ENCODE measurements at regions not wholly inside any gene's neighbourhood (a gene's known extent, or its start where the extent isn't known, plus 50 kb on each side); places are given as distances from the start of the nearest gene placed in this dataset.

GRCh38 chr13:74367193-74367592 lies 233.0 kb upstream of the KLF12 start:
- no peak for TF ChIP-seq CTCF (IDR thresholded peaks at IDR 0.05)
- Histone ChIP-seq H3K9me3 (no peaks in the 10 kb centered on the region), H3K27me3 (no peaks in the 10 kb centered on the region), H3K27ac (no peak overlapping the region), H3K4me1 (no peaks in the 10 kb centered on the region), H3K9ac (ENCODE audit: low read depth in 2 of 2, low read length in 2 of 2) (no peak overlapping the region), H3K4me3 (no peak overlapping the region), H3K36me3 (no peaks in the 10 kb centered on the region)
- intact Hi-C loops (cut with DNase I) = no loop called here
- DNase-seq = no peak

- H3K27ac ChIP-seq = no peak overlapping the region
- no peaks in the 10 kb centered on the region for H3K4me1 ChIP-seq
- H3K9me3 ChIP-seq = no peaks in the 10 kb centered on the region
- H3K36me3 ChIP-seq = no peaks in the 10 kb centered on the region
- H3K27me3 ChIP-seq = no peaks in the 10 kb centered on the region
- H3K9ac ChIP-seq (ENCODE audit: low read depth in 2 of 2, low read length in 2 of 2) = no peak overlapping the region
- intact Hi-C loops (cut with DNase I) = no loop called here
- H3K4me3 ChIP-seq = no peak overlapping the region
- TF ChIP-seq CTCF (IDR thresholded peaks at IDR 0.05) = no peak
- no peak for DNase-seq
Measured at GRCh38 chr13:74361274-74361673, 227.1 kb upstream of the KLF12 start.

- no peaks in the 10 kb centered on the region for H3K27me3 ChIP-seq
- H3K9me3 ChIP-seq = no peaks in the 10 kb centered on the region
- intact Hi-C loops (cut with DNase I) = no loop called here
- DNase-seq = no peak
- no peak overlapping the region for H3K9ac ChIP-seq (ENCODE audit: low read depth in 2 of 2, low read length in 2 of 2)
- TF ChIP-seq CTCF (IDR thresholded peaks at IDR 0.05) = no peak
- no peak overlapping the region for H3K27ac ChIP-seq
- no peaks in the 10 kb centered on the region for H3K36me3 ChIP-seq
- no peak overlapping the region for H3K4me3 ChIP-seq
- H3K4me1 ChIP-seq = no peaks in the 10 kb centered on the region
Measured at GRCh38 chr13:74346960-74347359, 212.8 kb upstream of the KLF12 start.

- no peak for TF ChIP-seq CTCF (IDR thresholded peaks at IDR 0.05)
- Histone ChIP-seq H3K4me1 (no peaks in the 10 kb centered on the region), H3K9ac (ENCODE audit: low read depth in 2 of 2, low read length in 2 of 2) (no peak overlapping the region), H3K27ac (no peak overlapping the region), H3K9me3 (no peaks in the 10 kb centered on the region), H3K36me3 (no peaks in the 10 kb centered on the region), H3K27me3 (no peaks in the 10 kb centered on the region), H3K4me3 (no peak overlapping the region)
- DNase-seq = no peak
- intact Hi-C loops (cut with DNase I) = no loop called here
Measured at GRCh38 chr13:74338341-74338740, 204.1 kb upstream of the KLF12 start.

- no peaks in the 10 kb centered on the region for H3K9me3 ChIP-seq
- no peak overlapping the region for H3K4me3 ChIP-seq
- no peak for DNase-seq
- no peak for TF ChIP-seq CTCF (IDR thresholded peaks at IDR 0.05)
- intact Hi-C loops (cut with DNase I) = no loop called here
- no peak overlapping the region for H3K9ac ChIP-seq (ENCODE audit: low read depth in 2 of 2, low read length in 2 of 2)
- no peaks in the 10 kb centered on the region for H3K36me3 ChIP-seq
- H3K27ac ChIP-seq = no peak overlapping the region
- no peaks in the 10 kb centered on the region for H3K27me3 ChIP-seq
- no peaks in the 10 kb centered on the region for H3K4me1 ChIP-seq
Measured at GRCh38 chr13:74336546-74336945, 202.3 kb upstream of the KLF12 start.

- Histone ChIP-seq H3K36me3 (no peaks in the 10 kb centered on the region), H3K9ac (ENCODE audit: low read depth in 2 of 2, low read length in 2 of 2) (no peak overlapping the region), H3K9me3 (no peaks in the 10 kb centered on the region), H3K27me3 (no peaks in the 10 kb centered on the region), H3K4me1 (no peaks in the 10 kb centered on the region), H3K4me3 (no peak overlapping the region), H3K27ac (no peak overlapping the region)
- TF ChIP-seq CTCF (IDR thresholded peaks at IDR 0.05) = no peak
- no peak for DNase-seq
- intact Hi-C loops (cut with DNase I) = no loop called here
Measured at GRCh38 chr13:74335370-74335769, 201.2 kb upstream of the KLF12 start.

Data from colonic mucosa (tissue), 4 donors.